HG02610 (cell line): ENCODE measurements at regions not wholly inside any gene's neighbourhood (a gene's known extent, or its start where the extent isn't known, plus 50 kb on each side); places are given as distances from the start of the nearest gene placed in this dataset.

ENCODE experiments used
- ATAC-seq: cut with Tn5 transposase; IDR thresholded peaks from one replicate; pipeline ENCODE4 v1.9.1; 2021; ENCODE audit warnings: mild to moderate bottlenecking, moderate library complexity; ENCODE audit not compliant: unreplicated experiment

DNA sequence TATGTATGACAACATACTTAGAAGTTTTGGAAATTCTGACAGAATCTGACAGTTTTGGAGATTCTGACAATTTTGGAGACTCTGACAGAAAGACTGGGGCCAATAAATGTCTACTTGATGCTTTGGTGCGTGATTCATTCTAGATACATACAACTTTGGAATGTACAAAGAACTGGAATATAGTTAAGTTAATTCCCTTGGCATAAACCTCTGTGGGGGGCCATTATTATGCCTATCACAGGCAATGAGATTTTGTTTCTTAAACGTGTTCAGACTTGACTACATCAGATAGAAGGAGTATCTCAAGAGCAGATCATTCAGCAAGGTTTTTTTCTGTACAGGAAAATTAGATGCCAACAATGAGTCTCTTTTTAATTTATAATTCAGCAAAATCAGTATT lies 617.6 kb upstream of the ZNF717 start:
- ATAC-seq: no peak

GRCh38 chr3:76403556-76403955 lies 618.2 kb upstream of the ZNF717 start:
- no peak for ATAC-seq

GRCh38 chr3:76405196-76405595 lies 619.8 kb upstream of the ZNF717 start:
- ATAC-seq: no peak

DNA sequence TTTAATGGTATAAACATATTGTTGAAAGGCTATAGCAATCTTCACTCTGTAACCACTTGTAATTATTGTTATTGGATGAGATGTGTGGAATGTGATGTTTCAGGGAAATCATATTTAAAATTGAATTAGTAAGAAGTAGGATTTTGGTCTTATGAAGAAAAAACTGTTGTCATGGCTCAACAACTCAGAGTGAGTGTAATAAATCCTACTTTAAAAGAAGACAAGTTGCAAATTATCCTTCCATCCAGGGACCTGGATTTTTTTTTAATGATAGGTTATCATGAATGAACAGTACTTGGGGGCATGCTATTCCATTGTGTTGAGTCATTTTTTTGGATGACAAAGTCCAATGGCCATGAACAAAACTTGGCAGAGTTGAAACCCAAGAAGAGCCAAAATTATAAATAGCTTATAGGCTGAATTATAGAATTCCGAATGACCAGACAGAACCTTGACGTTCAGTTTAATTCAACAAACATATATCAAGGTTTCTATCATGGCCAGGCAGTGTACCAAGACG lies 625.5 kb upstream of the ZNF717 start:
- no peak for ATAC-seq

- no peak for ATAC-seq
These were observed 624.5 kb upstream of the ROBO2 start for GRCh38 chr3:76415384-76415783.

- no peak for ATAC-seq
These were observed 610.2 kb upstream of the ROBO2 start for GRCh38 chr3:76429581-76430177.

- ATAC-seq: no peak
These were observed 607.5 kb upstream of the ROBO2 start for GRCh38 chr3:76432396-76432795.

- no peak for ATAC-seq
These were observed 603.0 kb upstream of the ROBO2 start for GRCh38 chr3:76436894-76437293.

- ATAC-seq: no peak
These were observed 600.9 kb upstream of the ROBO2 start for GRCh38 chr3:76438971-76439370.

GRCh38 chr3:76442374-76442915 lies 597.5 kb upstream of the ROBO2 start:
- ATAC-seq: no peak

GRCh38 chr3:76456322-76456721 lies 583.6 kb upstream of the ROBO2 start:
- ATAC-seq: no peak

GRCh38 chr3:76463501-76463900 lies 576.4 kb upstream of the ROBO2 start:
- no peak for ATAC-seq

DNA sequence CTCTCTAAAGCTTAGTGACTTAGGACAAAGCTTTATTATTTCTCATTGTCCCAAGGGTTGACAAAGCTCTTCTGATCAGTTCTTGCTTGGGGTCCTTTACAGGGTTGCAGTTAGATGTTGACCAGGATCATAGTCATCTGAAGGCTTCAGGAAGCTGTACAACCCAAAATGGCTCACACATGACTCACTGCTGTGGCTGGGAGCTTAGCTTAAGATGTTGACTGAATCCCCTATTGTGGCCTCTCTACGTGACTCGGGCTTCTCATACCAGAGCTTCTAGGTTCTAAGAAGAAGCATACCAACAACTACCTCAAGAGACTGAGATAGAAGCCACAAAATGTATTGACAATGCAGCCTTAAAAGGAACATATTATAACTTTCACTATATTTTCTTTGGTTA lies 569.6 kb upstream of the ROBO2 start:
- ATAC-seq: no peak

DNA sequence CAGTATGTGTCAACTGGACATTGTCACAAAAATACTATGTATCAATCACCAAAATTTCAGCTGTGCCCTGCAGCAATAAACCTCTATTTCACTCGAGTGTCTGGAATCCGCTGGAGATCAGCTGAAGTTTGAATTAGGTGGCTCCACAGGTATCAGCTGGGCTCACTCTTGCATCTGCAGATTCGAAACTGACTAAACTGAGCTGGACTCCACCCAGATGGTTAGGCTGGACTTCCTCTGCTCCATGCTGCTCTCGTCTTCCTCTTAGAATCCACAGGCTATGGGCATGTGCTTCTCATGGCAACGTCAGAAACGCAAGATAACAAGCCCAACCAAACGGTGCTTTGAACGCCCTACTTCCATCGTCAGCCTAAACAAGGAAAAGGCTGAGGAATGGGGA lies 565.3 kb upstream of the ROBO2 start:
- no peak for ATAC-seq

DNA sequence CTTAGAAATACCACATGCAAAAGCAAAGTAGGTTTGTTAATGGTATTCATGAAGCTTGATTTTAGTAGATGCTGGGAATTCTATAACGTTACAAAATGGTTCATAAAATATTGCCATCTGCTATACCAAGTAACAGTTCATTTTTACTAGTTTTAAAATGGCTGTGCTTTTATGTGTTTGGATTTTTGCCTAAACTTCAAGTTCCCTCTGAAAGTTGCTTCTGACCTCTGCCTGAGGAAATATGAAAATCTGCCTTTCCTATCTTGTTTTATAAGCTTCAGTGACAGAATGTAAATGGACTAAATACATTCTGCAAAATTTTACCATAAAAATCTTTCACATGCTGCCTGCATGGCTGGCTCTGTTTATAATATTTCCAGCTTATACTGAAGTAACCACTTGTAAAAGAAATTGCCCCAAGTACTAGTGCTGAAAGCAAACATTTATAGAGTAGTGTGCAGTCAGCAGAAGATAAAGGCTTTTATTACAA lies 560.7 kb upstream of the ROBO2 start:
- no peak for ATAC-seq

DNA sequence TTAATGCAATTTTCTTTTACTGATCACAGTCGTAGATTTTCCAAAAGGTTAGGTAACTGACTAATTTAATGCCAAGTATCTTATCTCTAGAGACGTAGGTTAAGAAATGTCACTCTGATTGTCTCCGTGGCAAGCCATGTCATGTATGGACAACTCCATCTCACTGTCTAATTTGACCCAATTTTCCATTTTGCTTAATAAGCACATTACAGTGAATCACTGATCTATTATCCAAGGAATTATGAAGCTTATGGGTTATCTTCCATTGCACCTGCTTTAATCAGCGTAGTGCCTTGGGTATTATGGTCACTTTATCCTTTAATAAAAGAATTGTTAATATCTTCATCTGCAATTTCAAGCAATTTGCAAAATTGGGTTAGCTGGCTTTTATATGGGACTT lies 557.4 kb upstream of the ROBO2 start:
- no peak for ATAC-seq

- no peak for ATAC-seq
These were observed 552.5 kb upstream of the ROBO2 start for GRCh38 chr3:76487446-76487845.

- ATAC-seq: no peak
These were observed 549.8 kb upstream of the ROBO2 start for GRCh38 chr3:76490064-76490463.

DNA sequence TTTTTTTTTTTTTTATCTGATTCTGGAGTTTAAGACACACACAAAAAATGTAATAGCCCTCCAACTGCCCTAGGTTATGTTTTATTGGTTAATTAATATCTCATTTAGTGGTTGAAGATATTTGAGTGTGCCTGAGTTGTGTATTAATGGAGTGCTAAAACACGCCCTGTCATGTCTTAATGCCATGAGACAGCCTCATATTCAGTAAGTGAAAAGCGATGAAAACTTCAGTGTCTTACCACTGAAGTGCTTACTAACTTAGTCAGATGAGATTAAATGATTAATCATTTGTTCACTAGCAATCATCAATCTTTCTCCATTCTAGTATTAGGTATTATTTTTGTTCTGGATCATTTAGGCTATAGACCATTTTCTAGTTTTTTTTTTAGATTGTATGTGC lies 544.7 kb upstream of the ROBO2 start:
- no peak for ATAC-seq

- no peak for ATAC-seq
These were observed 542.3 kb upstream of the ROBO2 start for GRCh38 chr3:76497636-76498035.

- ATAC-seq: no peak
These were observed 539.1 kb upstream of the ROBO2 start for GRCh38 chr3:76500746-76501275.

DNA sequence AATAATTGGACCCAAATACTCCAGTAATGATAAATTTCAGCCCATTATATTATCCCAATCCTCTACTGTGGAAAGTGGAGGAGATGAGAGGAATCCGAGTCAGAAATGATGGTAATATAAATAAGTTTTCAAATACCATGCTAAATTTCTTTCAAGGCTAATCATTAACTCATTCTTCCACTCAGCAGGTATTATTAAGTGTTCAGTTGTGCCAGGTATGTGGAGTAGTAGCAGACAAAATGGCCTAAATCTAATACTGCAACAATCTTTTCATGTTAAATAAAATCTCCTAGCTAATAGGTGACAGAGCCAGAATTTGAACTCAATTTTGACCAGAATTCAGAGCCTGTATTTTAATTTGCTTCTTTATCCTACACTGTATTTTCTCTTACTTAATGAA lies 538.6 kb upstream of the ROBO2 start:
- no peak for ATAC-seq

GRCh38 chr3:76502076-76502475 lies 537.8 kb upstream of the ROBO2 start:
- no peak for ATAC-seq
